ENCODE measurements at regions not wholly inside any gene's neighbourhood (a gene's known extent, or its start where the extent isn't known, plus 50 kb on each side); places are given as distances from the start of the nearest gene placed in this dataset.

DNA sequence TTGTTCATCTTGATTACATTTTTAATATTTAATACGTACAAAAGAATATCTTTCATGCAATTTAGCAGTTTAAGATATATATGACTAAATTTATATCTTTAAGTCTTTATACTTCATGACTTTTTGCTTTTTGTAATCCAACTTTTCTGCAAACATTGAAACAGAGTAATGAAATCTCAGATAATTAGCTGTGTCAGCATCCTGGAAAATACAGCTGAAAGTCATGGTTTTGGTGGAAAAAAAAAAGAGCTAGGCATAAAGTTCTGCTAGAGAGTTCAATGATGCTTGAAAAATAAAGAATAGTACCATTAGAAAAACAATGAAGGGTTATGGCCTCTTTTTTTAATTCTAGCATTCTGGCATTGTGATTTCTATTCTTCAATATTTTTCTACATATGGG is 387.4 kb upstream of the ROBO2 start:
- no peaks in the 10 kb centered on the region for H3K36me3 ChIP-seq (ENCODE audit: control insufficient read depth in 2 of 3, insufficient read depth in 3 of 3, low read length in 3 of 3)
- TF ChIP-seq, protein P1, sequence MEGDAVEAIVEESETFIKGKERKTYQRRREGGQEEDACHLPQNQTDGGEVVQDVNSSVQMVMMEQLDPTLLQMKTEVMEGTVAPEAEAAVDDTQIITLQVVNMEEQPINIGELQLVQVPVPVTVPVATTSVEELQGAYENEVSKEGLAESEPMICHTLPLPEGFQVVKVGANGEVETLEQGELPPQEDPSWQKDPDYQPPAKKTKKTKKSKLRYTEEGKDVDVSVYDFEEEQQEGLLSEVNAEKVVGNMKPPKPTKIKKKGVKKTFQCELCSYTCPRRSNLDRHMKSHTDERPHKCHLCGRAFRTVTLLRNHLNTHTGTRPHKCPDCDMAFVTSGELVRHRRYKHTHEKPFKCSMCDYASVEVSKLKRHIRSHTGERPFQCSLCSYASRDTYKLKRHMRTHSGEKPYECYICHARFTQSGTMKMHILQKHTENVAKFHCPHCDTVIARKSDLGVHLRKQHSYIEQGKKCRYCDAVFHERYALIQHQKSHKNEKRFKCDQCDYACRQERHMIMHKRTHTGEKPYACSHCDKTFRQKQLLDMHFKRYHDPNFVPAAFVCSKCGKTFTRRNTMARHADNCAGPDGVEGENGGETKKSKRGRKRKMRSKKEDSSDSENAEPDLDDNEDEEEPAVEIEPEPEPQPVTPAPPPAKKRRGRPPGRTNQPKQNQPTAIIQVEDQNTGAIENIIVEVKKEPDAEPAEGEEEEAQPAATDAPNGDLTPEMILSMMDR (IDR thresholded peaks at IDR 0.05; ENCODE audit: borderline replicate concordance, extremely low read depth, insufficient read depth), result no peak
- intact Hi-C loops (cut with DNase I), result no loop called here
- DNase-seq, result no peak
- H3K27me3 ChIP-seq (ENCODE audit: control insufficient read depth, insufficient read depth, low read length), result no peaks in the 10 kb centered on the region
- H3K27ac ChIP-seq (ENCODE audit: low read depth in 2 of 2, low read length in 2 of 2), result no peak overlapping the region
- H3K4me3 ChIP-seq (ENCODE audit: low read length in 3 of 3), result no peak overlapping the region
- FAIRE-seq, result no peak
- H3K9me3 ChIP-seq (ENCODE audit: control insufficient read depth in 2 of 3, insufficient read depth in 1 of 3, low read length in 3 of 3), result no peaks in the 10 kb centered on the region
- H3K9ac ChIP-seq (ENCODE audit: low read length in 3 of 3), result no peak overlapping the region
- H3K4me1 ChIP-seq (ENCODE audit: control insufficient read depth in 2 of 3, insufficient read depth in 2 of 3, low read depth in 1 of 3, low read length in 3 of 3), result no peaks in the 10 kb centered on the region

DNA sequence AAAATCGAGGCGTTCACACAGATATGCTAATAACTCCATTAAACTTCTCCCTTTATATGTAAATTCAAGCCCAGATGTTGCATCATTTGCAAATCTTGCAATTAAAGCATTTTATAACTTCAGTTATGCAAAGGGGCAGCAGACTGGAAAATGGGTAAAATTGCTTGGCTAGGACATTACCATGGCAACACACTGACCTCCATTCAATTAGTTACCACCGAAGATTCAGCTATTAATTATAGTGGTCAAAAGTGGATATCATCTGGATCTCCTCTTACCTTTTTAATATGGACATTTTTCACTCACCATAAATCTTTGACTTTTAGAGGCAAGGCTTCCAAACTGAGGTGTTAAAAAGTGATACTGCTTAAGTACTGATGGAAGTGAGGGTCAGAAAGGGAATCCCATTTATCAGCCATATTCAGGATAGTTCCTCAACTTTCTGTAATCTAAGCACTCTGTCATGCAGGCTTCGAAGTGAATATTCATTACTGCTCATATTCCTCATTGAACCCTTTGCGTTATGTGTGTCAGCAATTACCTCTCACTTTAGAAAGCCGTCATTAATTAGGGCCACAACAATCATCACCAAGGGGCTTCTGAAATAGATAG is 386.2 kb upstream of the ROBO2 start:
- no peaks in the 10 kb centered on the region for H3K9me3 ChIP-seq (ENCODE audit: control insufficient read depth in 2 of 3, insufficient read depth in 1 of 3, low read length in 3 of 3)
- no peaks in the 10 kb centered on the region for H3K36me3 ChIP-seq (ENCODE audit: control insufficient read depth in 2 of 3, insufficient read depth in 3 of 3, low read length in 3 of 3)
- no peak for DNase-seq
- H3K27me3 ChIP-seq (ENCODE audit: control insufficient read depth, insufficient read depth, low read length), result no peaks in the 10 kb centered on the region
- intact Hi-C loops (cut with DNase I), result no loop called here
- TF ChIP-seq, protein P1 (IDR thresholded peaks at IDR 0.05; ENCODE audit: borderline replicate concordance, extremely low read depth, insufficient read depth), result no peak
- H3K27ac ChIP-seq (ENCODE audit: low read depth in 2 of 2, low read length in 2 of 2), result no peak overlapping the region
- no peaks in the 10 kb centered on the region for H3K4me1 ChIP-seq (ENCODE audit: control insufficient read depth in 2 of 3, insufficient read depth in 2 of 3, low read depth in 1 of 3, low read length in 3 of 3)
- FAIRE-seq, result no peak
- H3K4me3 ChIP-seq (ENCODE audit: low read length in 3 of 3), result no peak overlapping the region
- H3K9ac ChIP-seq (ENCODE audit: low read length in 3 of 3), result no peak overlapping the region

DNA sequence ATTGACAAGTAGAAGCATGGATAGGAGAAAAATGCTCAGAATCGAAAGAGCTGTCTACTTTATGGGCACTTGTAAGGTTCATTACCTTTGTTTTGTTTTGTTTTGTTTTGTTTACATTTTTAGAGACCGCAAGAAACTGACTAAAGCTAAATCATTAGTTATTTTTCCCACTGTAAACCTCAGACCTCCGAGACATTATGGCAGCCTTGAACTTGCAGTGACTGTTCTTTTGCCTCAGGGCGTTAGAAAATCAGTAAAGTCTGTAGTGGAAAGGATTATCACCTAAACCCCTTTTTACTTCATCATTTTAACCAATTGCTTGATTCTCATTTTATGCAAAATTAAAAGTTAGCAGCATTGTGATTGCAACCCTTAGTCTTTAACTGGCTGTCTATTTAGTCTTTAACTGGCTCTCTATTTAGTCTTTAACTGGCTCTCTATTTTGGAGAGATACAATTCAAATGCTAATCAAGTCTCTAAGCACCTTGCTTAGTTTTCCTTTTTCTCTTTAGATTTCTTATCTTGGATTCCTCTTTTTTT is 383.3 kb upstream of the ROBO2 start:
- no peaks in the 10 kb centered on the region for H3K27me3 ChIP-seq (ENCODE audit: control insufficient read depth, insufficient read depth, low read length)
- intact Hi-C loops (cut with DNase I), result no loop called here
- H3K9ac ChIP-seq (ENCODE audit: low read length in 3 of 3), result no peak overlapping the region
- TF ChIP-seq, protein P1 (IDR thresholded peaks at IDR 0.05; ENCODE audit: borderline replicate concordance, extremely low read depth, insufficient read depth), result no peak
- H3K4me1 ChIP-seq (ENCODE audit: control insufficient read depth in 2 of 3, insufficient read depth in 2 of 3, low read depth in 1 of 3, low read length in 3 of 3), result no peaks in the 10 kb centered on the region
- DNase-seq (no peak), FAIRE-seq (no peak)
- no peaks in the 10 kb centered on the region for H3K36me3 ChIP-seq (ENCODE audit: control insufficient read depth in 2 of 3, insufficient read depth in 3 of 3, low read length in 3 of 3)
- no peaks in the 10 kb centered on the region for H3K9me3 ChIP-seq (ENCODE audit: control insufficient read depth in 2 of 3, insufficient read depth in 1 of 3, low read length in 3 of 3)
- H3K4me3 ChIP-seq (ENCODE audit: low read length in 3 of 3), result no peak overlapping the region
- no peak overlapping the region for H3K27ac ChIP-seq (ENCODE audit: low read depth in 2 of 2, low read length in 2 of 2)

DNA sequence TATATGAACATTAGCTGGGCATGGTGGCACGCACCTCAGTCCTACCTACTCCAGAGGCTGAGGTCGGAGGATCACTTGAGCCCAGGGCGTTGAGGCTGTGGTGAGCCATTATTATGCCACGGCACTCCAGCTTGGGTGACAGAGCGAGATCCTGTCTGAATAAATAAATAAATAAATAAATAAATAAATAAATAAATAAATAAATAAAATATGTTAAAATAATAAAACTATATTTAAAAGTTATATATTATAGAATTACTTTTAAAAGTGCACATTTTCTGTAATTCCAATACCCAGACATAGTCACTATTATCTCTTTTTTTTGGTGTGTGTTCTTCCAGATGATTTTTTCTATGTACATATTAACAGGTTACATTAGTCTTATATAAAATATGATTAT is 382.0 kb upstream of the ROBO2 start:
- FAIRE-seq, result no peak
- no peaks in the 10 kb centered on the region for H3K36me3 ChIP-seq (ENCODE audit: control insufficient read depth in 2 of 3, insufficient read depth in 3 of 3, low read length in 3 of 3)
- H3K9ac ChIP-seq (ENCODE audit: low read length in 3 of 3), result no peak overlapping the region
- no peak overlapping the region for H3K27ac ChIP-seq (ENCODE audit: low read depth in 2 of 2, low read length in 2 of 2)
- H3K9me3 ChIP-seq (ENCODE audit: control insufficient read depth in 2 of 3, insufficient read depth in 1 of 3, low read length in 3 of 3), result no peaks in the 10 kb centered on the region
- no peak overlapping the region for H3K4me3 ChIP-seq (ENCODE audit: low read length in 3 of 3)
- no peak for DNase-seq
- H3K27me3 ChIP-seq (ENCODE audit: control insufficient read depth, insufficient read depth, low read length), result no peaks in the 10 kb centered on the region
- TF ChIP-seq, protein P1 (IDR thresholded peaks at IDR 0.05; ENCODE audit: borderline replicate concordance, extremely low read depth, insufficient read depth), result no peak
- no peaks in the 10 kb centered on the region for H3K4me1 ChIP-seq (ENCODE audit: control insufficient read depth in 2 of 3, insufficient read depth in 2 of 3, low read depth in 1 of 3, low read length in 3 of 3)
- intact Hi-C loops (cut with DNase I), result no loop called here
